T-helper 1 cell treated with Interleukin-12 subunit alpha and Interleukin-12 subunit beta and Interleukin-4 antibody, amounts not matched to agents 30 μg/mL and 1 μg/mL, for 36 hours (primary cell): ENCODE measurements at regions not wholly inside any gene's neighbourhood (a gene's known extent, or its start where the extent isn't known, plus 50 kb on each side); places are given as distances from the start of the nearest gene placed in this dataset.

Experiments
- H3K27ac Mint-ChIP-seq: one replicate; pipeline ENCODE4 v1.8.0; 2021; ENCODE audit warnings: mild to moderate bottlenecking, mixed read lengths
- H3K27me3 Mint-ChIP-seq: one replicate; pipeline ENCODE4 v1.8.0; 2021; ENCODE audit warnings: low read depth, mixed read lengths
- H3K36me3 Mint-ChIP-seq: one replicate; pipeline ENCODE4 v1.8.0; 2021; ENCODE audit warnings: low read depth, mixed read lengths
- H3K4me1 Mint-ChIP-seq: one replicate; pipeline ENCODE4 v1.8.0; 2021; ENCODE audit warnings: low read depth, mixed read lengths
- H3K4me3 Mint-ChIP-seq: one replicate; pipeline ENCODE4 v1.8.0; 2021; ENCODE audit warnings: mild to moderate bottlenecking, moderate library complexity, mixed read lengths
- H3K9me3 Mint-ChIP-seq: one replicate; pipeline ENCODE4 v1.8.0; 2021; ENCODE audit warnings: mixed read lengths

GRCh38 chr2:9063023-9063606 lies 59.6 kb upstream of the MBOAT2 start:
- H3K27ac Mint-ChIP-seq = no peak overlapping the region
- peaks cover 16% of the 10 kb centered on the region for H3K9me3 Mint-ChIP-seq
- H3K36me3 Mint-ChIP-seq = no peaks in the 10 kb centered on the region
- H3K27me3 Mint-ChIP-seq = no peaks in the 10 kb centered on the region
- no peaks in the 10 kb centered on the region for H3K4me1 Mint-ChIP-seq
- H3K4me3 Mint-ChIP-seq = no peak overlapping the region

- H3K4me1 Mint-ChIP-seq = no peaks in the 10 kb centered on the region
- H3K27me3 Mint-ChIP-seq = no peaks in the 10 kb centered on the region
- H3K9me3 Mint-ChIP-seq = peaks cover 6% of the 10 kb centered on the region
- no peak overlapping the region for H3K27ac Mint-ChIP-seq
- no peak overlapping the region for H3K4me3 Mint-ChIP-seq
- no peaks in the 10 kb centered on the region for H3K36me3 Mint-ChIP-seq
Observed at GRCh38 chr2:9060819-9061218, 57.3 kb upstream of the MBOAT2 start.

GRCh38 chr2:9057939-9058761 lies 54.7 kb upstream of the MBOAT2 start:
- Mint-ChIP-seq H3K27ac (no peak overlapping the region), H3K27me3 (peaks cover 4% of the 10 kb centered on the region), H3K36me3 (no peaks in the 10 kb centered on the region), H3K4me3 (no peak overlapping the region), H3K4me1 (no peaks in the 10 kb centered on the region), H3K9me3 (peaks cover 5% of the 10 kb centered on the region)

DNA sequence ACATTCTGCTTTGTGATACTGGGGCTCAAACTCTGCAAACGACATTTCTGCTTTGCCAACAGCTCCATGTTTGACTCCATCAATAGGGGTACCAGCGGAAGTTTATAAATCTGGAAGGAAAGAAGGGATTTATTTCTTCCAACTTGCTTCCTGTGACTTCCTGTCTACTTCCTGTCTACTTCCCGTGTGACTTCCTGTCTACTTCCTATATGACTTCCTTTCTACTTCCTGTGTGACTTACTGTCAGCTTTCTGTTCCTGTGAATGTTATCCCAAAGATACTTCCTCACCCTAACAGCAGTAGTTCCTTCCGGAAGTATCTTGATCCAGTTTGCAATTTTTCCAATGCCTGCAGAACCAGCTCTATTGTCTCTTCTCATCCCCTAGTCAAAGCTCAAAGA lies 52.0 kb upstream of the MBOAT2 start:
- H3K27me3 Mint-ChIP-seq = peaks cover 4% of the 10 kb centered on the region
- no peak overlapping the region for H3K4me3 Mint-ChIP-seq
- peaks cover 5% of the 10 kb centered on the region for H3K9me3 Mint-ChIP-seq
- no peaks in the 10 kb centered on the region for H3K36me3 Mint-ChIP-seq
- no peaks in the 10 kb centered on the region for H3K4me1 Mint-ChIP-seq
- no peak overlapping the region for H3K27ac Mint-ChIP-seq

- no peaks in the 10 kb centered on the region for H3K36me3 Mint-ChIP-seq
- H3K4me1 Mint-ChIP-seq = no peaks in the 10 kb centered on the region
- H3K9me3 Mint-ChIP-seq = peaks cover 5% of the 10 kb centered on the region
- H3K27me3 Mint-ChIP-seq = peaks cover 4% of the 10 kb centered on the region
- H3K27ac Mint-ChIP-seq = no peak overlapping the region
- H3K4me3 Mint-ChIP-seq = no peak overlapping the region
Observed at GRCh38 chr2:9053534-9053931, 50.0 kb upstream of the MBOAT2 start.
